ENCODE measurements at regions not wholly inside any gene's neighbourhood (a gene's known extent, or its start where the extent isn't known, plus 50 kb on each side); places are given as distances from the start of the nearest gene placed in this dataset.

- POLR2A ChIA-PET, result no interaction called here
- Mint-ChIP-seq H3K9me3 (no peaks in the 10 kb centered on the region), H3K4me1 (no peaks in the 10 kb centered on the region), H3K4me3 (no peak overlapping the region), H3K27ac (no peak overlapping the region), H3K27me3 (peaks cover 19% of the 10 kb centered on the region), H3K36me3 (ENCODE audit: low read depth) (no peaks in the 10 kb centered on the region)
- intact Hi-C loops (cut with micrococcal nuclease), result no loop called here
- CTCF ChIA-PET, result no interaction called here
- DNase-seq (no peak), ATAC-seq (ENCODE audit: low read depth) (no peak)
- TF ChIP-seq CTCF (IDR thresholded peaks at IDR 0.05), result no peak
Observed at GRCh38 chr1:183736343-183736742, 68.6 kb upstream of the RGL1 start.

DNA sequence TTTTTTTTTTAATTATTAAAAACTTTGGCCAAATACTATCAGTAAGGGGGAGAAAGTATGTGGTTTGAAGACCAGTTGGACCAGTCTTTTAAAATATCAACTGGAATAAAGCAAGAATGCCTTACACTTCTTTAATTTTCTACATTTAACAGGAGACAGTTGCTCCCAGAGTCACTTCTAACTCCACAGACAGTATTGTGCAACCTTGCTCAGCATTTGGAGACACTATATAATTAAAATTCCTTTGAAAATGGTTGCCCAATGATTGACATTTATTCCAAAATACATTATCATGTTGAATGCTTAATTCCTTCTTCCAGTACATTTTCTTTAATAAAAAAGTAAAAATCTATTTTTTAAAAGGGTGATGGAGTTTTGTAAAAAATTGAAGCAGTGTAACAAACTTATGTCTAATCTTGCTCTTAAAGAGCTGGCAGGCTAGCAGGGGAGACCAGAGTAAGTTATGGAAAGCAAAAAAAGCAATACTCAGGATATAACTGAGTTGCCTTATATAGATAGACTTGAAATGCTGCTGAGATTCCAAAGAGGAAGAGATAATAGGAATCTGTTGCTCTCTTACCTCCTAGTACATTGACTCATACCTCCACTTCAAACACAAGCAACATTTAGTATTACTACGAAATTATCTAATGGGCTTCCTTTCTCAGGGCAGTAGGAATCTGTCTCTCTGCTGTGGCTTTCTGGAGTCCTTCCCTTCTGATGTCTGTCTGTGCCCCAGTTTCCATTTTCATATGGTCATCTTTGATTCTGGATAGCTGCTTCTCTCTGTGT lies 69.7 kb upstream of the RGL1 start:
- ChIA-PET POLR2A (no interaction called here), CTCF (no interaction called here)
- peaks cover 19% of the 10 kb centered on the region for H3K27me3 Mint-ChIP-seq
- no peaks in the 10 kb centered on the region for H3K36me3 Mint-ChIP-seq (ENCODE audit: low read depth)
- no peaks in the 10 kb centered on the region for H3K9me3 Mint-ChIP-seq
- H3K4me3 Mint-ChIP-seq, result no peak overlapping the region
- intact Hi-C loops (cut with micrococcal nuclease), result no loop called here
- DNase-seq (no peak), ATAC-seq (ENCODE audit: low read depth) (no peak)
- H3K4me1 Mint-ChIP-seq, result no peaks in the 10 kb centered on the region
- H3K27ac Mint-ChIP-seq, result no peak overlapping the region
- no peak for TF ChIP-seq CTCF (IDR thresholded peaks at IDR 0.05)

DNA sequence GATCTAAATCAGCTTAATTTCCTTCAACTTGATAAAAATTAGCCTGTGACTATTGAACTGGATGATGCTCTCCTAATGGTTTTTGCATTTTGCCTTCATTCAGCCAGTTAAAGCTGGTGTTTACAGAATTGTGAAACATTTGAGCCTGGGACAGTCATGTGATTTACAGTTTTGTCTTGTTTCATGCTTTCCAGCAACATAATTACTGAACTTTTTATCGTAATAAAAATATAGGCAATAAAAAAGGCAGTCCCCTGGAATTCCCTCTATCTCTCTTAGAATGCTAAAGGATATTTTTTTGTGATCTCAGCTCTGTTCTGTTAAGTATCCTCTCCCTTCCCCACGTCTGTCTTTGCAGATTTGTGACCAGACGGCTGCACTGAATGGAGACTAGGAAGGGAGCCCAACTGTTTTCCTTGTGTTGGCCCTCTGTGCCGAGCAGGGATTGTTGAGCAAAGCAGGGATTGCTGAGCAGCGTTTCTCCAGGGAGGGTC lies 70.3 kb upstream of the RGL1 start:
- H3K27ac Mint-ChIP-seq, result no peak overlapping the region
- no peaks in the 10 kb centered on the region for H3K4me1 Mint-ChIP-seq
- no peak for TF ChIP-seq CTCF (IDR thresholded peaks at IDR 0.05)
- ATAC-seq (ENCODE audit: low read depth), result no peak
- intact Hi-C loops (cut with micrococcal nuclease), result no loop called here
- DNase-seq, result no peak
- CTCF ChIA-PET, result no interaction called here
- no peaks in the 10 kb centered on the region for H3K9me3 Mint-ChIP-seq
- no peak overlapping the region for H3K4me3 Mint-ChIP-seq
- H3K36me3 Mint-ChIP-seq (ENCODE audit: low read depth), result no peaks in the 10 kb centered on the region
- peaks cover 19% of the 10 kb centered on the region for H3K27me3 Mint-ChIP-seq
- POLR2A ChIA-PET, result no interaction called here

GRCh38 chr1:183733715-183734114 lies 71.2 kb upstream of the RGL1 start:
- no peak for DNase-seq
- Mint-ChIP-seq H3K27ac (no peak overlapping the region), H3K9me3 (no peaks in the 10 kb centered on the region), H3K36me3 (ENCODE audit: low read depth) (no peaks in the 10 kb centered on the region), H3K27me3 (peaks cover 18% of the 10 kb centered on the region), H3K4me3 (no peak overlapping the region), H3K4me1 (no peaks in the 10 kb centered on the region)
- no peak for ATAC-seq (ENCODE audit: low read depth)
- intact Hi-C loops (cut with micrococcal nuclease), result no loop called here
- ChIA-PET CTCF (no interaction called here), POLR2A (no interaction called here)
- TF ChIP-seq CTCF (IDR thresholded peaks at IDR 0.05), result no peak

DNA sequence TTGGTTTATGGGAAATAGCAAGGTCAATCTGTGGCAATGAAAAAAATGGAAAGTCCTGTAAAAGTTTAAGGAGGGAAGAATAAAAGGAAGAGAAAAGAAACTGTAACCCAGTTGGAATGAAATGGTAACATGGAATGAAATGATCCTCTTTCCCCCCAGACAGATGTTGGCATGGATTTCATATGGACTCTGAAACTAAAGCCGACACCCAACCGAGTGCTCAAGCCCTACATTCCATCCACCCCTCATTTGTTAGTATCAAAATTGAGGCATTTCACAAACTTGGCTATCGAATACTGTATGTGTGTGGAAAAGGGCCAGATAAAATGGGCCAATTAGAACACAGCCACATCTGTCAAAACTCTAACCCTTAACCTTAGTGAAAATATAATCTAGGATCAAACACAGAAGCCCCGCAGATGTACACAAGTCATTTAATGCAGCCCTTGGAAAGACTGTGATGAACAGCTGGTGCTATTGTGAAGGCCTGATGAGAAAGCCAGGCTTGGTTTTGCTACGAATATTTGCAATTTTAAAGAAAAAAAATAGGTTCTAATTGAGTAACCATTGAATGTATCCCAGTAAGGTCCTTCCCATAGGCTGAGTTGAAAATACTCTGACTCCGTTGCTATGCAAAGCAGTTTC lies 72.6 kb upstream of the RGL1 start:
- peaks cover 18% of the 10 kb centered on the region for H3K27me3 Mint-ChIP-seq
- TF ChIP-seq CTCF (IDR thresholded peaks at IDR 0.05), result no peak
- ATAC-seq (ENCODE audit: low read depth) (no peak), DNase-seq (no peak)
- POLR2A ChIA-PET, result no interaction called here
- H3K9me3 Mint-ChIP-seq, result no peaks in the 10 kb centered on the region
- H3K4me1 Mint-ChIP-seq, result no peaks in the 10 kb centered on the region
- H3K27ac Mint-ChIP-seq, result no peak overlapping the region
- no peaks in the 10 kb centered on the region for H3K36me3 Mint-ChIP-seq (ENCODE audit: low read depth)
- intact Hi-C loops (cut with micrococcal nuclease), result no loop called here
- H3K4me3 Mint-ChIP-seq, result no peak overlapping the region
- CTCF ChIA-PET, result no interaction called here
